ENCODE measurements at regions not wholly inside any gene's neighbourhood (a gene's known extent, or its start where the extent isn't known, plus 50 kb on each side); places are given as distances from the start of the nearest gene placed in this dataset.

- DNase-seq (ENCODE audit: low spot score): no peak
Observed at GRCh38 chr4:114361249-114361648, 237.4 kb upstream of the UGT8 start.

- no peak for DNase-seq (ENCODE audit: low spot score)
Observed at GRCh38 chr4:114364857-114365256, 233.8 kb upstream of the UGT8 start.

GRCh38 chr4:114365591-114365990, 233.0 kb upstream of the UGT8 start:
- DNase-seq (ENCODE audit: low spot score): no peak

- DNase-seq (ENCODE audit: low spot score): no peak
Observed at GRCh38 chr4:114366368-114366767, 232.2 kb upstream of the UGT8 start.

- DNase-seq (ENCODE audit: low spot score): no peak
Observed at GRCh38 chr4:114368751-114369150, 229.9 kb upstream of the UGT8 start.

- no peak for DNase-seq (ENCODE audit: low spot score)
Observed at GRCh38 chr4:114373508-114373907, 225.1 kb upstream of the UGT8 start.

GRCh38 chr4:114378305-114378903, 220.2 kb upstream of the UGT8 start:
- no peak for DNase-seq (ENCODE audit: low spot score)

- DNase-seq (ENCODE audit: low spot score): no peak
Observed at GRCh38 chr4:114383067-114383466, 215.5 kb upstream of the UGT8 start.

GRCh38 chr4:114383721-114384120, 214.9 kb upstream of the UGT8 start:
- no peak for DNase-seq (ENCODE audit: low spot score)

GRCh38 chr4:114384629-114385028, 214.0 kb upstream of the UGT8 start:
- DNase-seq (ENCODE audit: low spot score): no peak

- DNase-seq (ENCODE audit: low spot score): no peak
Observed at GRCh38 chr4:114385195-114385985, 213.2 kb upstream of the UGT8 start.

- DNase-seq (ENCODE audit: low spot score): no peak
Observed at GRCh38 chr4:114386637-114387233, 211.9 kb upstream of the UGT8 start.

GRCh38 chr4:114389070-114389685, 209.4 kb upstream of the UGT8 start:
- no peak for DNase-seq (ENCODE audit: low spot score)

GRCh38 chr4:114393295-114394038, 205.1 kb upstream of the UGT8 start:
- DNase-seq (ENCODE audit: low spot score): no peak

- DNase-seq (ENCODE audit: low spot score): no peak
Observed at GRCh38 chr4:114396808-114397207, 201.8 kb upstream of the UGT8 start.

- no peak for DNase-seq (ENCODE audit: low spot score)
Observed at GRCh38 chr4:114398410-114398809, 200.2 kb upstream of the UGT8 start.

- DNase-seq (ENCODE audit: low spot score): no peak
Observed at GRCh38 chr4:114399105-114399504, 199.5 kb upstream of the UGT8 start.

GRCh38 chr4:114400531-114400930, 198.1 kb upstream of the UGT8 start:
- DNase-seq (ENCODE audit: low spot score): no peak

- no peak for DNase-seq (ENCODE audit: low spot score)
Observed at GRCh38 chr4:114401483-114401882, 197.1 kb upstream of the UGT8 start.

GRCh38 chr4:114417214-114417613, 181.4 kb upstream of the UGT8 start:
- no peak for DNase-seq (ENCODE audit: low spot score)

- no peak for DNase-seq (ENCODE audit: low spot score)
Observed at GRCh38 chr4:114420069-114420468, 178.5 kb upstream of the UGT8 start.

- DNase-seq (ENCODE audit: low spot score): no peak
Observed at GRCh38 chr4:114423582-114423981, 175.0 kb upstream of the UGT8 start.
